ENCODE measurements at regions not wholly inside any gene's neighbourhood (a gene's known extent, or its start where the extent isn't known, plus 50 kb on each side); places are given as distances from the start of the nearest gene placed in this dataset.
"Not testable (repeated sequence)": the region's sequence is repeated elsewhere in the genome, so short reads cannot be mapped to it uniquely, and the experiment has no call there.

DNA sequence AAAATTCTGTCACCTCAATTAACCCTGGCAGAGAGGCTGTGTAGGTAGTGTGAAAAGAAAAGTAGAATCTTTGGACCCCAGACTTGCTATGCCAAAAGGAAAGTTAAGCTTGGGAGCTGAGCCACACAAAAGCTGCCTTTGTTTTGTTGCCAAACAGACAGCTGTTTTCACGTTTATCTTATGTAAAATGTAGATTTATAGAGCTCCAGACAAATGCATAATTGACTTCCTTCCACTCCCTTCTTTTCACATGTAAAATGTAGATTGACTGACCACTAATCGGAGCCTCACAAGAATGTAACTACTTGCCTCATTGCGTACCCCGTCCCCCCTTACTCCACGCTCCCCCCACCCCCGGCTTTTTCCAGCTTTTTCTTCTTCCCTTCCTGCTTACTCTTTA is 2302.2 kb upstream of the RAG2 start:
- TF ChIP-seq, protein P1, sequence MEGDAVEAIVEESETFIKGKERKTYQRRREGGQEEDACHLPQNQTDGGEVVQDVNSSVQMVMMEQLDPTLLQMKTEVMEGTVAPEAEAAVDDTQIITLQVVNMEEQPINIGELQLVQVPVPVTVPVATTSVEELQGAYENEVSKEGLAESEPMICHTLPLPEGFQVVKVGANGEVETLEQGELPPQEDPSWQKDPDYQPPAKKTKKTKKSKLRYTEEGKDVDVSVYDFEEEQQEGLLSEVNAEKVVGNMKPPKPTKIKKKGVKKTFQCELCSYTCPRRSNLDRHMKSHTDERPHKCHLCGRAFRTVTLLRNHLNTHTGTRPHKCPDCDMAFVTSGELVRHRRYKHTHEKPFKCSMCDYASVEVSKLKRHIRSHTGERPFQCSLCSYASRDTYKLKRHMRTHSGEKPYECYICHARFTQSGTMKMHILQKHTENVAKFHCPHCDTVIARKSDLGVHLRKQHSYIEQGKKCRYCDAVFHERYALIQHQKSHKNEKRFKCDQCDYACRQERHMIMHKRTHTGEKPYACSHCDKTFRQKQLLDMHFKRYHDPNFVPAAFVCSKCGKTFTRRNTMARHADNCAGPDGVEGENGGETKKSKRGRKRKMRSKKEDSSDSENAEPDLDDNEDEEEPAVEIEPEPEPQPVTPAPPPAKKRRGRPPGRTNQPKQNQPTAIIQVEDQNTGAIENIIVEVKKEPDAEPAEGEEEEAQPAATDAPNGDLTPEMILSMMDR (IDR thresholded peaks at IDR 0.05), result no peak
- TF ChIP-seq POLR2AphosphoS5 (IDR thresholded peaks at IDR 0.05; ENCODE audit: low read depth, low read length), result no peak
- no peak for TF ChIP-seq TCF7L2 (IDR thresholded peaks at IDR 0.05; ENCODE audit: low read depth, low read length)
- no peak for TF ChIP-seq SIN3A (IDR thresholded peaks at IDR 0.05; ENCODE audit: borderline replicate concordance, insufficient read depth, low read depth, low read length)
- Histone ChIP-seq H3K36me3 (ENCODE audit: control insufficient read depth, insufficient read depth, low read length) (no peaks in the 10 kb centered on the region), H3K27me3 (ENCODE audit: control insufficient read depth, insufficient read depth, low read length) (no peaks in the 10 kb centered on the region), H3K4me1 (ENCODE audit: control insufficient read depth, insufficient read depth, low read length) (no peaks in the 10 kb centered on the region), H3K9me3 (ENCODE audit: control insufficient read depth, insufficient read depth, low read depth, low read length) (no peaks in the 10 kb centered on the region), H3K27ac (ENCODE audit: low read length) (no peak overlapping the region), H3K4me3 (ENCODE audit: low read depth in 2 of 2, low read length in 2 of 2) (no peak overlapping the region)
- DNase-seq (ENCODE audit: low read depth, low spot score) (no peak), ATAC-seq (no peak)
- ChIA-PET POLR2A (no interaction called here), CTCF (no interaction called here)
- BruUV-seq (replicated peaks), result no TSS peak
- intact Hi-C loops (cut with micrococcal nuclease; ENCODE audit: unreplicated experiment), result no loop called here
- in situ Hi-C loops (cut with HindIII; ENCODE audit: low pct_unique_long_range_greater_than_20kb, low sequenced_read_pairs), result no loop called here

DNA sequence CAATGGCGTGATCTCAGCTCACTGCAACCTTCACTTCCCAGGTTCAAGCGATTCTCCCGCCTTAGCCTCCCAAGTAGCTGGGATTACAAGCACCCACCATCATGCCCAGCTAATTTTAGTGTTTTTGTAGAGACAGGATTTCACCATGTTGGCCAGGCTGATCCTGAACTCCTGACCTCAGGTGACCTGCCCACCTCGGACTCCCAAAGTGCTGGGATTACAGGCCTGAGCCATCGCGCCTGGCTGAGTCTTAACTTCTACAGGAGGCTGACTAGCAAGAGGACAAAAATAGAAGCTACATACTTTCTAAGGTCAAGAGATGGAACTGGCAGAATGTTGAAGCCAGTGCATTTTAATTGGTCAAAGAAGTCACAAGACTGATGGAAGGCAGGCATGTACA is 2296.2 kb upstream of the RAG2 start:
- H3K4me1 ChIP-seq (ENCODE audit: control insufficient read depth, insufficient read depth, low read length); CTCF ChIA-PET: not testable (repeated sequence)

DNA sequence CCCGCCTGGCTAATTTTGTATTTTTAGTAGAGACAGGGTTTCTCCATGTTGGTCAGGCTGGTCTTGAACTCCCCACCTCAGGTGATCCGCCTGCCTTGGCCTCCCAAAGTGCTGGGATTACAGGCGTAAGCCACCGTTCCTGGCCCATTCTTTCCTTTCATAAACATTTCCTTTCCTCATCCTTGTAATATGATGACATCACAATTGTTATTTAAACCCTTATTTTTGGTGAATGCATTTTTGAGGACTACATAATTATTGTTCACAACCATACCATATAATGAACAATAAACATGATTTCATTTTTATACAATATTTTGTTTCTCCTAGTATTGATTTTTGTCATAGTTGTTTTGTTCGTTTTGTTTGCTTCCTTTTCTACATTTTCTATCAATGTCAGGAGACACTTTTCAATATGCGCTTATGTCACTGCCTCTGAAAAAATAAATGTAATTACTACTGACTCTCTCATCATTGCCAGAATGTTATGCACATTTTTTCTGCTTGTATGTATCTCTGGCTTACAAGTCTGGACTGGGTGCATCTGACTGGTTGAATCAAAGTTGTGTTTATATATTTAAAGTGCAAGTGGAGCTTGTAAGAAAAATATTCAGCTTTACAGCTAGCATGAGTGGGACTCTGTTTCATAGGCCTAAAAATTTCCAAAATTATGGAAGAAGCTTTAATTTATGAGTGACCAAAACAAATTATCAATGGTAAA is 2286.3 kb upstream of the RAG2 start:
- TF ChIP-seq POLR2AphosphoS5 (IDR thresholded peaks at IDR 0.05; ENCODE audit: low read depth, low read length), result no peak
- TF ChIP-seq SIN3A (IDR thresholded peaks at IDR 0.05; ENCODE audit: borderline replicate concordance, insufficient read depth, low read depth, low read length), result no peak
- TF ChIP-seq, protein P1 (IDR thresholded peaks at IDR 0.05), result no peak
- TF ChIP-seq TCF7L2 (IDR thresholded peaks at IDR 0.05; ENCODE audit: low read depth, low read length), result no peak
- TF ChIP-seq, protein P2, sequence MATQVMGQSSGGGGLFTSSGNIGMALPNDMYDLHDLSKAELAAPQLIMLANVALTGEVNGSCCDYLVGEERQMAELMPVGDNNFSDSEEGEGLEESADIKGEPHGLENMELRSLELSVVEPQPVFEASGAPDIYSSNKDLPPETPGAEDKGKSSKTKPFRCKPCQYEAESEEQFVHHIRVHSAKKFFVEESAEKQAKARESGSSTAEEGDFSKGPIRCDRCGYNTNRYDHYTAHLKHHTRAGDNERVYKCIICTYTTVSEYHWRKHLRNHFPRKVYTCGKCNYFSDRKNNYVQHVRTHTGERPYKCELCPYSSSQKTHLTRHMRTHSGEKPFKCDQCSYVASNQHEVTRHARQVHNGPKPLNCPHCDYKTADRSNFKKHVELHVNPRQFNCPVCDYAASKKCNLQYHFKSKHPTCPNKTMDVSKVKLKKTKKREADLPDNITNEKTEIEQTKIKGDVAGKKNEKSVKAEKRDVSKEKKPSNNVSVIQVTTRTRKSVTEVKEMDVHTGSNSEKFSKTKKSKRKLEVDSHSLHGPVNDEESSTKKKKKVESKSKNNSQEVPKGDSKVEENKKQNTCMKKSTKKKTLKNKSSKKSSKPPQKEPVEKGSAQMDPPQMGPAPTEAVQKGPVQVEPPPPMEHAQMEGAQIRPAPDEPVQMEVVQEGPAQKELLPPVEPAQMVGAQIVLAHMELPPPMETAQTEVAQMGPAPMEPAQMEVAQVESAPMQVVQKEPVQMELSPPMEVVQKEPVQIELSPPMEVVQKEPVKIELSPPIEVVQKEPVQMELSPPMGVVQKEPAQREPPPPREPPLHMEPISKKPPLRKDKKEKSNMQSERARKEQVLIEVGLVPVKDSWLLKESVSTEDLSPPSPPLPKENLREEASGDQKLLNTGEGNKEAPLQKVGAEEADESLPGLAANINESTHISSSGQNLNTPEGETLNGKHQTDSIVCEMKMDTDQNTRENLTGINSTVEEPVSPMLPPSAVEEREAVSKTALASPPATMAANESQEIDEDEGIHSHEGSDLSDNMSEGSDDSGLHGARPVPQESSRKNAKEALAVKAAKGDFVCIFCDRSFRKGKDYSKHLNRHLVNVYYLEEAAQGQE (IDR thresholded peaks at IDR 0.05; ENCODE audit: insufficient read depth in 1 of 2, low read depth in 2 of 2, low read length in 1 of 2), result no peak
- DNase-seq (ENCODE audit: low read depth, low spot score), result no peak
- no peak for ATAC-seq
- Histone ChIP-seq H3K4me1 (ENCODE audit: control insufficient read depth, insufficient read depth, low read length) (no peaks in the 10 kb centered on the region), H3K27ac (ENCODE audit: low read length) (no peak overlapping the region), H3K36me3 (ENCODE audit: control insufficient read depth, insufficient read depth, low read length) (no peaks in the 10 kb centered on the region), H3K9me3 (ENCODE audit: control insufficient read depth, insufficient read depth, low read depth, low read length) (no peaks in the 10 kb centered on the region; the same call in 1 of the 2 replicates), H3K27me3 (ENCODE audit: control insufficient read depth, insufficient read depth, low read length) (no peaks in the 10 kb centered on the region), H3K4me3 (ENCODE audit: low read depth in 2 of 2, low read length in 2 of 2) (no peak overlapping the region)
- ChIA-PET CTCF (no interaction called here), POLR2A (no interaction called here)
- BruUV-seq (replicated peaks), result no TSS peak
- intact Hi-C loops (cut with micrococcal nuclease; ENCODE audit: unreplicated experiment) (no loop called here), in situ Hi-C loops (cut with HindIII; ENCODE audit: low pct_unique_long_range_greater_than_20kb, low sequenced_read_pairs) (no loop called here)

More for the DNA sequence above, 2296.2 kb upstream of the RAG2 start:
- ATAC-seq; BruUV-seq (replicated peaks); POLR2A ChIA-PET; intact Hi-C loops (cut with micrococcal nuclease; ENCODE audit: unreplicated experiment); H3K27me3 ChIP-seq (ENCODE audit: control insufficient read depth, insufficient read depth, low read length); H3K9me3 ChIP-seq (ENCODE audit: control insufficient read depth, insufficient read depth, low read depth, low read length); in situ Hi-C loops (cut with HindIII; ENCODE audit: low pct_unique_long_range_greater_than_20kb, low sequenced_read_pairs); H3K36me3 ChIP-seq (ENCODE audit: control insufficient read depth, insufficient read depth, low read length); H3K4me3 ChIP-seq (ENCODE audit: low read depth in 2 of 2, low read length in 2 of 2); H3K27ac ChIP-seq (ENCODE audit: low read length); DNase-seq (ENCODE audit: low read depth, low spot score): not testable (repeated sequence)

Data from Panc1 (cell line).